GM19395 (cell line): ENCODE measurements at regions not wholly inside any gene's neighbourhood (a gene's known extent, or its start where the extent isn't known, plus 50 kb on each side); places are given as distances from the start of the nearest gene placed in this dataset.
"Not testable (repeated sequence)": the region's sequence is repeated elsewhere in the genome, so short reads cannot be mapped to it uniquely, and the experiment has no call there.

Experiments used
- ATAC-seq: cut with Tn5 transposase; IDR thresholded peaks from one replicate; pipeline ENCODE4 v1.9.1; 2021; ENCODE audit warnings: mild to moderate bottlenecking, moderate library complexity; ENCODE audit not compliant: unreplicated experiment

DNA sequence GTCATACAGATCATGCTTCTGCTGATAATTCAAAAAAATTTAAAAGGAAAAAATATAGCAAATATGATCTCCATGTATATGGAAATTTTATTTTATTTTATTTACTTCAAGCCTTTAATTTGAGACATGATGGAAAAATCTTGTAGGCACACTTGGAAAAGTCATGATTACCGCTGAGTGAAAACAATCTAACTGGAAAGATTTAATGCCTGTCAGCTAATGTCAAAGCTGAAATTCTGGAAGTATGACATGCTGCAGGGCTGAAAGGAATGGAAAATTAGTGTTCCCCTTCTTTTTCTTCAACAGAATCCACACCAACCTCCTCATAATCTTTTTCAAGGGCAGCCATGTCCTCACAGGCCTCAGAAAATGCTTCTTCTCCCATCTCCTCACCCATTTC lies 58.2 kb downstream of the RPRM start:
- no peak for ATAC-seq

DNA sequence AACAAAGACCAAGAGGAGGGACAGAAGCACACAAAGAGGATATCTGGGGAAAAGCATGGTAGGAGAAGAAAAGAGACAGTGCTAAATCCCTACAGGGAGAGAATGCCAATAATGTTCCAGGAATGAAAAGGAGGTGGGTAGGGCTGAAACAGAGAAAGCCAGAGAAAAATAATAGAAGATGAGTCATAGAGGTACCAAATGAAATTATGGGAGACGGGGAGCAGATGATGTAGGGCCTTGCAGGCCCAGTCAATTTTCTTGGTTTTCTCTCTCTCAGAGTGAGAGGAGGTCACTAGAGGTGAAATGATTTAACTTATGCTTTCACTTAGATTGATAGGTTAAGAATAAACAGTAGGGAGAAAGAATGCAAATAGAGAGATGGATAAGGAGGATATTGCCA lies 61.5 kb downstream of the RPRM start:
- ATAC-seq = no peak

DNA sequence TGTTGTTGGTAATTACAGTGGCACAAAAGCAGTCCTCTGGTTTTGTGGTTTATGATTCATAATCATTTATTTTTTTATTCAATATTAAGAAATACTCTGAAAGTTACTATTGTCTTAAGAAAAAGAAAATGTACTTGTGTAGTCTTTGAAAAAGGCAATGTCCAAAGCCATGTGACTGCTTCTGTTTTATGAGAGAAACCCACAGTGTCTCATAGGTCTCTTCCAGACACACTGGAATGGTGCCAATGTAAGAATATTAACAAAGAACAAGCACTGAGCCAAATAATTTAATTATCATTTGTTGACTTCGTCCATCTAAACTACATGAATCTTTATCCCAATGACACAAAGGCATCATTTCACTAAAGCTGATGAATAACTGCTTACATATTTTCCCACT lies 62.5 kb downstream of the RPRM start:
- no peak for ATAC-seq

DNA sequence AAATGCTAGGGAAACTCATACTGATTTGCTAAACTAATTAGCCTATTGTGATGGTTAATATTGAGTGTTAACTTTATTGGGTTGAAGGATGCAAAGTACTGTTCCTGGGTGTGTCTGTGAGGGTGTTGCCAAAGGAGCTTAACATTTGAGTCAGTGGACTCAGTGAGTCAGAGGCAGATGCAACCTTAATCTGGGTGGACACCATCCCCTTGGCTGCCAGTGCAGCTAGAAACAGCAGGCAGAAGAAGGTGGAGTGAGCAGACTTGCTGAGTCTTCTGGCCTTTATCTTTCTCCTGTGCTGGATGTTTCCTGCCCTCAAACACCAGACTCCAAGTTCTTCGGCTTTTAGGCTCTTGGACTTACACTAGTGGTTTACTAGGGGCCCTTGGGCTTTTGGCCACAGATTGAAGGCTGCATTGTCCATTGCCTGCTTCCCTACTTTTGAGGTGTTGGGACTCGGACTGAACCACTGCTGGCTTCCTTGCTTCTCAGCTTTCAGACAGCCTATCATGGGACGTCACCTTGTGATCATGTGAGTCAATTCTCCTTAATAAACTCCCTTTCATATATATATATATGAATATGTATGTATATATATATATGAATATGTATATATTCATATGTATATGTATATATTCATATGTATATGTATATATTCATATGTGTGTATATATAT lies 69.7 kb downstream of the RPRM start:
- ATAC-seq = no peak

DNA sequence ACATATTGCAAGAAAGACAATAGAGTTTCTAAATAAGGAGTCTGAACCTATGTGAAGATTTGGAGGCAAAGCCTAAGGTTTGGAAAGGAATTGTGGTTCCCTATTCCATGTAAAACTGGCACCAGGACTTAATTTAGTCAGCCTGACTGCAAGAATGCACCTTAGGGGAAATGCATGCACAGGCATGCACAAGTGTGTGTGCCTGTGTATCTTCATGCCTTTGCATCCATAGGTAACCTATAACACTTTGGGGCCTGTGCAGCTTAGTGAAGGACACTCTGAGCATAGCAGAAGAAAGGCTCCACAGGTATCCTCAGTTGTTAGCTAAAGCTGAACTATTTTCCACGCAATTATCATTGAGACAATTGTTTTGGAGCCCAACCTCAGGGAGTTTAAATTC lies 73.4 kb downstream of the RPRM start:
- ATAC-seq = no peak

DNA sequence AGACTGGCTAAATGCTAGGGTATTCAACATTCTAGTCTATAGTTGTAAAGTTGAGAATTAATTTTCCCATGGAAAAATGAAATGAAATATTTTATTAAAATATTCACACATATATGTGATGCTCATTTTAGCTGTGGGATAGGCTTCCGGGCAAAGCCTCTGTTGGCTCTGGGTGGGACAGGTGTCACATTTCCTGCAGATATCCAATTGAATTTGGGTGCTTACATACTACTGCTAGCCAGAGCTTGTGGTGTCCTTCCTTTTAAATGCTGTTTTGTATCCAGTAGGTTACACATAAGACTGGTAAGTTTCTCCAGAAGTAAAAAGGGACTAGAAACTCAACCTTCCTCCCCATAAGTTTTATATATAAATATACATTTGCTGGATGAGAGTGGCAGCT lies 73.8 kb downstream of the RPRM start:
- no peak for ATAC-seq

DNA sequence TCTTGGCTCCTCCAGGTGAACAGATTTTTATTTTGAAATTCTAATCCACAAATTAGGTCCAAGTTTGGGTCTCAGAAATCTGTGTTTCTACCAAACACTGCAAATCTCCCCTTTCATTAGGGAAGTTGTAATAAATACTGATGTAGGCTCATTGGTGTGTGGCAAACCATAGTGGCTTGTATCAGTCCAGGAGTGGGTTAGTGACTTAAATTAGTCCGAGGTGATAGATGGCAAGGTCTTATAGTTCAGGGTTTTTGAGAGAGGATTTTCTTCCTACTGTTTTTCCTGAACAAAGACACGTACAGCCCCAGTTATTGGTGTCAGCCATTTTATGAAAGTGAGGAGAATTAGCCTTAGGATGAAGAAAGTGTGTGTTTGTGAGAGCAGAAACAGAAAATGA lies 74.6 kb downstream of the RPRM start:
- ATAC-seq = no peak

DNA sequence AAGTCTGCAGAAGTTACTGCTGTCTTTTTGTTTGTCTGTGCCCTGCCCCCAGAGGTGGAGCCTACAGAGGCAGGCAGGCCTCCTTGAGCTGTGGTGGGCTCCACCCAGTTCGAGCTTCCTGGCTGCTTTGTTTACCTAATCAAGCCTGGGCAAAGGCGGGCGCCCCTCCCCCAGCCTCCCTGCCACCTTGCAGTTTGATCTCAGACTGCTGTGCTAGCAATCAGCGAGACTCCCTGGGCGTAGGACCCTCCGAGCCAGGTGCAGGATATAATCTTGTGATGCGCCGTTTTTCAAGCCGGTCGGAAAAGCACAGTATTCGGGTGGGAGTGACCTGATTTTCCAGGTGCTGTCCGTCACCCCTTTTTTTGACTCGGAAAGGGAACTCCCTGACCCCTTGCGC lies 75.2 kb downstream of the RPRM start:
- not testable (repeated sequence) for ATAC-seq

DNA sequence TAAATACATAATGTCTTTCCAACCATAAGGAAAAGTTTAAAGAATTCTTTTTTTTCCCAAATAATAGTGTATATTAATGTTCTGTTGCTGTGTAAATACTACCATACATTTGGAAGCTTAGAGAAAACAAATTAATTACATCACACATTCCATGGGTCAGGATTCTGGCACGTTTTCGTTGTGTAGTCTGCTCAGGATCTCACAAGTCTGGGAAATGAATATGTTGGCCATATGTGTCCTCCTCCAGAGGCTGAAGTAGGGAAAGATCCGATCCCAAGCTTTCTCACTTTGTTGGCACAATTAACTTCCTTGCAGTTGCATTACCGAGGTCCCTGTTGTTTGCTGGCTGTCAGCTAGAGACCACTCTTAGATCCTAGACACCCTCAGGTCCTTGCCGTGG lies 83.9 kb downstream of the RPRM start:
- no peak for ATAC-seq

DNA sequence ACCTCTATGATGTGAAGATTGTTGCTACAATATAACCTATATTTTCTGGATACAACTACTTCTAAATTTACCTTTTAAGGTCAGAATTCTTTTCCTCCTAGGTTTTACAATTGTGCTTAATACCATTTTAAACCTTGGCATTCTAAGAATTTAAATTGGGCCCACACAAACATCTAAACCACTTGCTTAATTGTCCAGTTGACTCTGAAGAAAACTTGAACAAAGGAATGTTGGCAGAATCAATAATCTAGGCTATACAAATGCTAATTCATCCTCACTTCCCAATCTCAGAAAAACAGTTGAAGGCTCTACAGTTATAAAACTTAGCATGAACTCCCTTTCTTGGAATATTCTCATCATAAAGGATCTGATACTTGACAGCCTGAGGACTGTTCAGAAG lies 84.3 kb downstream of the RPRM start:
- no peak for ATAC-seq

DNA sequence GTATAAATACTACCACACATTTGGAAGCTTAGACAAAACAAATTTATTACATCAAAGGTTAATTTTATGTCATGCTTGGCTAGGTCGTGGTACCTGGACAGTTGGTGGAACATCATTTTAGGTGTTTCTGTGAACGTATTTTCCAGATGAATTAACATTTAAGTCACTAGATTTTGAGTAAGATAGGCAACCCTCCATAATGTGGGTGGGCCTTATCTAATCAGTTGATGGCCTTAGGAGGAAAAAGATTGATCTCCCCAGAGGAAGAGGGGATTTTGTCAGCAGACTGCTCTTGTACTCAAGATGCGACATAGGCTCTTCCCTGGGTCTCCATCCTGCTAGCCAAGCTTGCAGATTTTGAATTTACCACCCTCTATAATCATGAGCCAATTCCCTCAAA lies 85.0 kb downstream of the RPRM start:
- no peak for ATAC-seq

DNA sequence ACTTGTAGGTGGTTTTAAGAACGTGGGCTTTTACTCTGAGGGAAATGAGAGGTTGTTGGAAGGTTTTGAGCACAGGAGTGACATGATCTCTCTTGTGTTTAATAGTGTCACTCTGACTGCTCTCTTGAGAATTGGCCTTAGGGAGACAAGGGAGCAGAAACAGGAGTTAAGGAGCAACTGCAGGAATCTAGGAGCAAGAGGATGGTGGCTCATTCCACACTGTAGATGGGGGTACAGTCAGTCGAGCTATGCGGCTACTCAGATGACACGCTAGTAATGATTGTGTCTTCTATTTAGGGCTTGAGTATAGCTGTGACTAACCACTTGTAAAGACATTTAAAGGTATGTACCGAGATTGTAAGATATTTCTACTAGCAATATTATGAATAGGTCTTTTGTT lies 87.4 kb downstream of the RPRM start:
- no peak for ATAC-seq

DNA sequence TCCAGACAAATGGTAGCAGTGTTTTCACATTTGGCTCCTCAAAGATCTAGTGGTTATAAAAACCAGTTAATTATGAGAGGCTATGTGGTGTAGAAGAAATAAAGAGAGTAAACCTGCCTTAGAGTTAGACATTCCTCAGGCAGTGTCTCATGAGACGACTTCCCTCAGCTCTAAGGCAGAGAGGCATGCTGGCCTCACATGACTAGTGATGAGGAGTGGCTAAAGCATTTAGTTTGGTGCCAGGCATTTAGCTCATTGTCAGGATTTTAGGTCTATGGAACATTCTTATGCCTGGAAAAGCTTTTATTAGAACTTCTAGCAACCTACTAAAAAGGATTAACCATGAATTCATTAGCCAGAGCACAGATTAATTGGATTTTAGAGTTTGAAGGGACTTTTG lies 90.3 kb downstream of the RPRM start:
- no peak for ATAC-seq

DNA sequence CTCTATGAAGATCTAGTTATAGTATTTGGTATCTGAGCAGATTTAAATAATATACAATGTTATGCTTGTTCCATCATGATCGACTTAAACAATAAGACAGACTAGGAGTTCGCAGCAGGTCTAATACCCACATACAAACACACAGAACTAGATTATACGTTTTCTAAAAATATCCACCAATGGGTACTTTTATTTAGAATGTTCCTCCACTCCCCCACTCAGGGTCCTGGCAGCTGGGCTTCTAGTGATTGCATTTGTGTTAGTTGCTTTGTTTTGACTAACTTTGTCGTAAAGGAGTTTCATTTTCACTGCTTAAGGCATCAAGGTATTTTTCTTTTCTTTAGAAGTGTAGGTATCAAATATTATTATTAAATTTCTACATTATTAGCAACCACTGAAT lies 91.4 kb downstream of the RPRM start:
- no peak for ATAC-seq

DNA sequence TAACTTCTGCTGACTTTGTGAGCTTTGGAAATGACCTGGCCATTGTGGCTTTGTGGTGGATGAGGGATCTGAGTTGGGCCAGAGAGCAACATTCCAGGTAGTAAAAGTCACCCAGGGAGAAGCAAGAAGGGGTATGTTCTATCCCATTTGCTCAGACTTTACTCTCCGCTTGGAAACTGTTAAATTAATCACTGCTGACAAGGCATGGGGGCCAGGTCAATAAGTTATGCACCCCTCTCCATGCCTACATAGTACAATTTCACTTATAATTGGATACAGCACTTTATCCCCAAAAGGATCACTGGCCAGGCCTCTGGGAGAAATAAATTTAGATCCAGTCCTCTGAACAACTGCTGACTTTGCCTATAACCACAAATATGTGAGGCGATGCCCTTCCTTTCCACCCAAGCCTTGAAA lies 92.1 kb downstream of the RPRM start:
- no peak for ATAC-seq

DNA sequence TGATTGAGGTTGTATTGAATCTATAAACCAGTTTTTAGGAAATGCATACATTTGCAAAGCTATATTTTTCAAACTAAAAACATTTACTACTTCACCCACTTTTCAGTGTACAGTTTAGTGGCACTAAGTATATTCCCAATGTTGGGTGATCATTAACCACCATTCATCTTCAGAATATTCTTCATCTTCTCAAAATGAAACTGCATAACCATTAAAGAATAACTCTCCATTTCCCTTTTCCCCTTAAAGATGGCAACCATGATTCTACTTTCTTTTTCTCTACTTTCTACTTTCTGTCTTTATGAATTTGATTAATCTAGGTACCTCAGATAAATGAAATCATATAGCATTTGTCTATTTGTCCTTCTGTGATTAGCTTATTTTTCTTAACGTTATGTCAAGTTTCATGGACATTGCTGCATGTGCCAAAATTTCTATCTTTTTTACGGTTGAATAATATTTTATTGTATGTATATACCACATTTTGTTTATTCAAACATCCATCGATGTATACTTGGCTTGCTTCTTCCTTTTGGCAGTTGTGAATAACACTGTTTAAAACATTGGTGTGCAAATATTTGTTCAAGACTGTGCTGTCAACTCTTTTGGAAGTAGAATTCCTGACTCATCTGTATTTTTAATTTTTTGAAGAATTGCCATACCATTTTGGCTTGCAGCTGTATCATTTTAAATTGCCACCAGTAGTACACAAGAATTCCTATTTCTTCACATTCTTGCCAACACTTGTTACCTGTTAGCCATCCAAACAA lies 104.9 kb downstream of the RPRM start:
- ATAC-seq = peak; percentile 63

DNA sequence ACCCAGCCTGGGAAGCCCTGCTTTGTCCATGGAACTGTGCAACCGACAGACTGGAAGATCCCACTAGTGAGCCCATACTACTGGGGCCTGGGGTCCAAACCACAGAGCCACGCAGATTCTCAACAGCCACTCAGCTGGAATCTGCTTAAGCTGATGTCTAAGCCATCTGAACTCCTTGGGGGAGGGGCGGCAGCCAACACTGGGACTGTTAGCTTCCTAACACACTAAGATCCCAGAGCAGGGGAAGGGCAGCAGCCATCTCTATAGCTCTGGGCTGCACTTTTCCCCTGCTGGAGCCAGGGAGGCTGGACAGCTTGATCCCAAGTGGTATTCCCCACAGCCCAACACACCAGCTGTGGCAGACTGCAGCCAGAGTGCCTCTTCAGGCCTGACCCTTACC lies 118.3 kb downstream of the RPRM start:
- ATAC-seq = no peak

DNA sequence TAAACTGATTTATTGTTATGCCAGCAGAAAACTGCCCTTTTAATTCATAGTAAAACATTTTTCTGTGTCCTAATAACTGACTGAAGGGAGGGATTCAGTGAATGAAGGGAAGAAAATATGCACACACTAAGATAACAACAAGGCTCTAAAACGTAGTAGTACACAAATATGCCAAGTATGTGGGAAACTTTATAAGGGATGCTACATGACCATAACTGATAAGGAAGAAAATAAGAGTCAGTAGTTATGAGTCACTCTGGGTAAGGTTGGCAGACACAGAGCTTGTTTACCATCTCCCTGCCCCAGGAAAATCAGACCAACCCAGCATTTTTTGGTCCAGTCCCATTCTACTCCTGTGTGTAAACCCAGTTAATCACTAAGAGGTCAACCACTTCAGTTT lies 124.2 kb downstream of the RPRM start:
- ATAC-seq = no peak

DNA sequence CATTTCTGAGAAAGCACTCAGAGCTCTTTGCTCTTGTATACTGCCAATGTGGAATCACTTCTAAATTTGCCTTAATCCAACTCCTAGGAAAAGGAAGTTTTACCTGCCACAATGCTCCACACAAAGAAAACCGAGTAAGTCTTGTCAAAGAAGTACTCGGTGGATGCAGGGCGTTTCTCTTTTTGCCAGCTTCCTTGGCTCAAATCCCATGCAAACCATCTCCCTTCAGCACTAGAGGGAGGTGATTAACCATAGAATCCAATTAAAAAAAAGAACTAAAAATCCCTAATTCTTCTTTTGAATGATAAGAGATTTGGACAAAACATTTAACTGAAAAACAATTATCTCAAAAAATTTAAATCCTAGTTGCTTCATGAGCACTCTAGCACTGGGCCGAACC lies 129.0 kb downstream of the RPRM start:
- no peak for ATAC-seq

DNA sequence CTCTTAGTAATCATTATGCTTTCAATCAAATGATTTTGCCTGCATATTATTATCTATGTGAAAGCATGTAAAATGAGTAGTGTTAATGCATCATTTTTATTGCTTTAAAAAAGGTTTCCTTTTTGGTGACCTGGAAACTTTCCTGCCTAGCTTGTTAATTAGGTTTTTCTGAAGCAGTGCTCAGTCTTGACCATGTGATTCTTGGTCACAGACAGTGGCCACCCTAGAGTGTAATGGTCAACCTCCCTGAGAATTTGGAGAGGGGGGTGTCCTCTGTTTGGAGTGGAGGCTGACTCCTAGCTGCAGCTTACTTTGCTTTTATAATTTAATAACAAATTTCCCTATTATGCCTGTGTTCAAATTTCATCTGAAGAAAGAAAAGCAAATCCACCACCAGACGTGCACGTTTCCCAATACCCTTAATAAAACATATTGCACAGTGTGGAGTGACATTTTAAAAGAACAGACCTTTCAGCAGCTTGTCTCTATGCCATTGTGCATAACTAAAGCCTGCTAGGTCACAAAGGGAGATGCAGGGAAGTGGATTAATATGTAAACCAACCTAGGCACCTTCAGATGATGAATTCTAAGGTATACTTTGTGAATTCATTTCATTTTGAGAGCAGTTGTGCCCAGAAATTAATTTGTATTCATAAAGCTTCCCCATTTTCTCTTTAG lies 130.6 kb downstream of the RPRM start:
- ATAC-seq = no peak

DNA sequence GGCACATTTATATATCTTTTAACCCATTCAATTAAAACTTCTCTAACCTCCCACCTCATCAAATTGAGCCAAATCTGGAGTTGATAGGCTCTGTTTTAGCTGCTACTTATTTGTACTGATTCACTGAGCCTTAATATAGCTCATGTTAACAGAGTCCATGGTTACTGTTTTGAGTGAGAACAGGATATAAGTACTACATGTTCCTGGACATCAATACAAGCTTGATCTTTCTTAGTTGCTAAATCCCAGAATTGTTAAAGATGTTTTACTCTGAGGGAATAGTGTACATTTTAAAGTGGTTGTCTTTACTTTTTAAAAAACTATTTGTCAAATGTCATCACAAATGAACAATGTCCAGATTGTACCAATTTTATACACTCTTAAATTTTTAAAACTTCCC lies 157.7 kb downstream of the RPRM start:
- ATAC-seq = no peak

DNA sequence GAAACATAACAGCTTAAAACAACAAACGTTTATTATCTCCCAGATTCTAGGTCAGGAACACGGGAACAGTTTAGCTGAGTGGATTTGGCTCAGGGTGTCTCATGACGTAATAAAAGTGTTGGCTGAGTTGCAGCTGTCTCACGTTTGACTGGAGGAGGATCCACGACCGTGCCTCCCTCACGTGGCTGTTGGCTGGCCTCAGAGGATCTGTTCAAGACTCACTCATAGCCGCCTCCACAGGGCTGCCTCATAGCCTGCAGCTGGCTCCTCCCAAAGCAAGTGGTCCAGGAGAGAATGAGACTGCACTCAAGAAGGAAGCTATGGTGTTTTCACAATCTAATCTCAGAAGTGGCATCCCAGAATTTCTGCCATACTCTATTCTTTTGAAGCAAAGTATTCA lies 167.1 kb downstream of the RPRM start:
- no peak for ATAC-seq
